Ovary (tissue), 3 donors: ENCODE measurements at regions not wholly inside any gene's neighbourhood (a gene's known extent, or its start where the extent isn't known, plus 50 kb on each side); places are given as distances from the start of the nearest gene placed in this dataset.

Experiments used
- EP300 ChIP-seq: sonication (generic); formaldehyde crosslinking; IDR thresholded peaks from one replicate; pipeline ENCODE4 v1.6.1; 2017; ENCODE audit warnings: antibody characterized with exemption
- POLR2A ChIP-seq: fragments of 450-650 bp; IDR thresholded peaks from one replicate; pipeline ENCODE4 v1.6.1; 2017; ENCODE audit warnings: antibody characterized with exemption, mild to moderate bottlenecking, moderate library complexity
- TF ChIP-seq, protein P1 (sequence below), 3 donors: fragments of 450-650 bp in 2 of 3; fragments of 200-600 bp in 1 of 3; IDR thresholded peaks; one replicate each; pipeline versions ENCODE4 v1.5.1 to v1.8.0; 2016 to 2022; ENCODE audit warnings: antibody characterized with exemption in 3 of 3, mild to moderate bottlenecking in 1 of 3
- donor health status: DM: no; HTN: no; CAD: no.

DNA sequence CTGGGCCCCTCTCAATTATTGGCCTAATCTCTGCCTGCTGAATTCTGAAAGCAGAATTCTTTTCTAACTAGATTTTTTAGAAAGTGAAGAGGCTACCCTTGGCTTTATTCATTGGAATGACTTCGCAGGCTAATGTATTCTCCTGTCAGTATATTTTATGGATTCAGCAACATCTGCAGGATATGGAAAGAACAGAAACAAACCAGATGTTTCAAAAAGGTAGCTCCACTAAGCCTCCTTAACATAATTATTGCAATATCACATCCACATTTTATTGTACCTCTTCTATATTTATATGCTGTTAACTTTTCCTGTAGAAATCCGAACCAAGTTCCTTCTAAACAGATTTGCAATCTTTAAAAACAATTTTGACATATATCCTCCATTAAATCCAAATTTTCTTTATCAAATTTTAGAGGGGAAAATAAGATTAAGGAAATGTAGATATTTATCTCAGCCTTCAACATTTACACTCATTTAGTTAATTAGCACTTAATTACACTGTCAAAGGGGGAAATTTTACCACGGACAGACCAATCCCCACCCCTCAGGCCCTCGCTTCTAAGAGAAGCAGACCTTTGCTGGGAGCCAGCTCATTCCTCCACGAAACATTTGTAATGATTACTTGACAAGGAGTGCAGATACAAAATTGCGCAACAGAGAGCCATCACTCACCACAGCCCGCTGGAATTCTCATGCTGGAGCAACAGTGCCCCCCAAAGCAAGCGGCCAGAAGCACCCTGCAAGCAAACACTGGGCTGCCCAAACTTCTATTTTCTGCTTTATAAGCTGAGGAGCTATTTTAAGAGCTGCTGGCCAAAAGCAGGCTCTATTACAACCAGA lies 253.4 kb downstream of the ETAA1 start:
- TF ChIP-seq, protein P1, sequence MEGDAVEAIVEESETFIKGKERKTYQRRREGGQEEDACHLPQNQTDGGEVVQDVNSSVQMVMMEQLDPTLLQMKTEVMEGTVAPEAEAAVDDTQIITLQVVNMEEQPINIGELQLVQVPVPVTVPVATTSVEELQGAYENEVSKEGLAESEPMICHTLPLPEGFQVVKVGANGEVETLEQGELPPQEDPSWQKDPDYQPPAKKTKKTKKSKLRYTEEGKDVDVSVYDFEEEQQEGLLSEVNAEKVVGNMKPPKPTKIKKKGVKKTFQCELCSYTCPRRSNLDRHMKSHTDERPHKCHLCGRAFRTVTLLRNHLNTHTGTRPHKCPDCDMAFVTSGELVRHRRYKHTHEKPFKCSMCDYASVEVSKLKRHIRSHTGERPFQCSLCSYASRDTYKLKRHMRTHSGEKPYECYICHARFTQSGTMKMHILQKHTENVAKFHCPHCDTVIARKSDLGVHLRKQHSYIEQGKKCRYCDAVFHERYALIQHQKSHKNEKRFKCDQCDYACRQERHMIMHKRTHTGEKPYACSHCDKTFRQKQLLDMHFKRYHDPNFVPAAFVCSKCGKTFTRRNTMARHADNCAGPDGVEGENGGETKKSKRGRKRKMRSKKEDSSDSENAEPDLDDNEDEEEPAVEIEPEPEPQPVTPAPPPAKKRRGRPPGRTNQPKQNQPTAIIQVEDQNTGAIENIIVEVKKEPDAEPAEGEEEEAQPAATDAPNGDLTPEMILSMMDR (IDR thresholded peaks at IDR 0.05): peak; percentile 32 to 70 (median 43)
- TF ChIP-seq POLR2A (no peak), EP300 (no peak)
